H1 (cell line): ENCODE measurements at regions not wholly inside any gene's neighbourhood (a gene's known extent, or its start where the extent isn't known, plus 50 kb on each side); places are given as distances from the start of the nearest gene placed in this dataset.

Experiments
- CTCF ChIP-seq, 3 experiments: IDR thresholded peaks; 1 replicate in 2 of 3; 2 replicates in 1 of 3; pipeline versions ENCODE4 v1.5.1 to v1.6.1; 2011; ENCODE audit warnings: low read length in 3 of 3, mild to moderate bottlenecking in 3 of 3, inconsistent platforms in 2 of 3, low read depth in 1 of 3, moderate library complexity in 1 of 3; ENCODE audit not compliant: insufficient read depth in 1 of 3; ENCODE audit errors: control extremely low read depth in 1 of 3
- EZH2 ChIP-seq: fragments of 200-600 bp; sonication (generic); IDR thresholded peaks from 2 replicates; pipeline ENCODE4 v1.7.1; 2012; ENCODE audit warnings: low read depth, mild to moderate bottlenecking, moderate library complexity, low read length, inconsistent platforms; ENCODE audit not compliant: severe bottlenecking
- GABPA ChIP-seq: IDR thresholded peaks from 2 replicates; pipeline ENCODE4 v1.6.1; 2011; ENCODE audit warnings: mild to moderate bottlenecking, low read length, moderate library complexity, borderline replicate concordance; ENCODE audit not compliant: insufficient read depth
- HDAC2 ChIP-seq, 2 experiments: fragments of 300-600 bp in 1 of 2; sonication (generic) in 1 of 2; IDR thresholded peaks; 2 replicates each; pipeline ENCODE4 v1.6.1; 2011 to 2012; ENCODE audit warnings: low read depth in 2 of 2, low read length in 2 of 2, mild to moderate bottlenecking in 2 of 2, moderate library complexity in 2 of 2, borderline replicate concordance in 1 of 2, inconsistent platforms in 1 of 2
- POLR2A ChIP-seq, 2 experiments: IDR thresholded peaks; 1 replicate in 1 of 2; 2 replicates in 1 of 2; pipeline ENCODE4 v1.6.1; 2011; ENCODE audit warnings: low read depth in 2 of 2, low read length in 2 of 2, mild to moderate bottlenecking in 2 of 2; ENCODE audit errors: control extremely low read depth in 1 of 2
- POLR2AphosphoS5 ChIP-seq: IDR thresholded peaks from 2 replicates; pipeline ENCODE4 v1.6.1; 2011; ENCODE audit warnings: low read depth, low read length
- SIN3A ChIP-seq, 2 experiments: IDR thresholded peaks in 1 of 2; conservative IDR thresholded peaks in 1 of 2; 2 replicates each; pipeline ENCODE4 v1.6.1; 2011 to 2012; ENCODE audit warnings: low read length in 2 of 2, improper control_type of control experiment in 1 of 2, low read depth in 1 of 2, mild to moderate bottlenecking in 1 of 2
- USF2 ChIP-seq: IDR thresholded peaks from 2 replicates; pipeline ENCODE4 v1.6.1; 2011; ENCODE audit warnings: low read length, improper control_type of control experiment

GRCh38 chr5:91477408-91477807, 94.3 kb upstream of the ARRDC3 start:
- TF ChIP-seq POLR2A (IDR thresholded peaks at IDR 0.05; ENCODE audit: control extremely low read depth in 1 of 2, low read depth in 2 of 2, low read length in 2 of 2) (no peak), CTCF (IDR thresholded peaks at IDR 0.05; ENCODE audit: control extremely low read depth in 1 of 3, insufficient read depth in 1 of 3, low read depth in 1 of 3, low read length in 3 of 3) (no peak), HDAC2 (IDR thresholded peaks at IDR 0.05; ENCODE audit: borderline replicate concordance in 1 of 2, low read depth in 2 of 2, low read length in 2 of 2) (no peak), EZH2 (no peak), GABPA (no peak), SIN3A (conservative IDR thresholded peaks at IDR 0.05 in 1 of 2, IDR thresholded peaks at IDR 0.05 in 1 of 2; ENCODE audit: low read depth in 1 of 2, low read length in 2 of 2) (no peak), POLR2AphosphoS5 (no peak), USF2 (no peak)
